ENCODE measurements at regions not wholly inside any gene's neighbourhood (a gene's known extent, or its start where the extent isn't known, plus 50 kb on each side); places are given as distances from the start of the nearest gene placed in this dataset.
"Not testable (repeated sequence)": the region's sequence is repeated elsewhere in the genome, so short reads cannot be mapped to it uniquely, and the experiment has no call there.

- DNase-seq (ENCODE audit: low read depth in 2 of 2): peak; percentile 71 to 79
These were observed 77.5 kb upstream of the N4BP1 start for GRCh38 chr16:48687421-48688038.

GRCh38 chr16:48684148-48684547 lies 74.2 kb upstream of the N4BP1 start:
- DNase-seq (ENCODE audit: low read depth in 2 of 2): no peak

- no peak for DNase-seq (ENCODE audit: low read depth in 2 of 2)
These were observed 73.0 kb upstream of the N4BP1 start for GRCh38 chr16:48682971-48683370.

DNA sequence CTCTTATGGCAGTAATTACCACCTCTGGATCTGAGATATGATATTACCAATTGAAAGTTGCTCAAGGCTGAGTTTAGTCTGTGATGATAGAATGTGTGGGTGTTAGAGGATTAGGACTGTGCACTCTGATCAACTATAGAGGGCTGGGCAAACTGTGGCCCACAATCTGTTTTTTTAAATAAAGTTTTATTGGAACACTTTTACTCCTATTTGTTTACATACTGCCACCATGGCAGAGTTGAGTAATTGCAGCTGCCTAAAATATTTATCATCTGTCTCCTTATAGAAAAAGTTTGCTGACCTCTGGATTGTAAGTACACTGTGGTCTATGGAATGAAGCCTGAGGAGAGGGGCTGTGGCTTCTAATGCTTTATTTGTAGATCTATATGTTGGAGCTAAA lies 71.5 kb upstream of the N4BP1 start:
- no peak for DNase-seq (ENCODE audit: low read depth in 2 of 2)

GRCh38 chr16:48680881-48681280 lies 70.9 kb upstream of the N4BP1 start:
- DNase-seq (ENCODE audit: low read depth in 2 of 2): no peak

DNA sequence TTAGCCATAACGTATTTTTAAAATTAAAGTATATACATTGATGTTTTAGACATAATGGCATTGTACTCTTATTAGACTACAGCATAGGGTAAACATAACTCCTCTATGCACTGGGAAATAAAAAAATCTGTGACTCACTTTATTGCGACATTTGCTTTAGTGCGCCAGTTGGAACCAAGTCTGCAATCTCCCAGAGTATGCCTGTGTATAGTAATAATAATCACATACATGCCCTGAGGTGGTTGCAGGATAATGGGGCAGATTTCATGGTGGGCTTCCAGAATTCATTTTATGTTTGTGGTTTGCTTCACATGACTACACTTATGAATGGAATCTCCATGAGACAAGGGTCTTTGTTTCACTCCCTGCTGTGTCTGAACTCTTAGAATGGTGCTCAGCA lies 66.9 kb upstream of the N4BP1 start:
- DNase-seq (ENCODE audit: low read depth in 2 of 2): no peak

- not testable (repeated sequence) for DNase-seq (ENCODE audit: low read depth in 2 of 2)
These were observed 58.2 kb upstream of the N4BP1 start for GRCh38 chr16:48668184-48668583.

DNA sequence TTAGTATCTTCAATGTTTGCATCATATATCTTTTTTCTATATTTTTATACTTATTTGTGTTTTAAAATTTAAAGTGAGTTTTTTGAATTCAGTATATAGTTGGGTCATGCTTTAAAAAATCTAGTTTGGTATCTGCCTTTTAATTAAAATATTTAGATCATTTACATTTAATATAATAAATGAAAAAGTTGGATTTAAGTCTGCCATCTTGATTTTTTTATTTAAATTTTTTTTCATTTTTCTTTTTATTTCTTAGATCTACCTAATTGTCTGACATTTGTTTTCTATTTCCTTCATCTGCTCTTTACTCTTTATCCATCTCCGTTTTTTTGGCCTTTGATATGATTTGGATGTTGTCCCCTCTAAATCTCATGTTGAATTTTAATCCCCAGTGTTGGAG lies 50.0 kb upstream of the N4BP1 start:
- no peak for DNase-seq (ENCODE audit: low read depth in 2 of 2)
